Body of pancreas (tissue), 4 donors: ENCODE measurements at regions not wholly inside any gene's neighbourhood (a gene's known extent, or its start where the extent isn't known, plus 50 kb on each side); places are given as distances from the start of the nearest gene placed in this dataset.

Source experiments
- CTCF ChIP-seq, 7 experiments: fragments of 450-650 bp in 4 of 7; fragments of 200-600 bp in 3 of 7; sonication (generic) in 3 of 7; IDR thresholded peaks; one replicate each; pipeline ENCODE4 v1.5.1; 2016 to 2019; ENCODE audit warnings: antibody characterized with exemption in 7 of 7
- POLR2A ChIP-seq, 3 donors: fragments of 450-650 bp; IDR thresholded peaks; one replicate each; pipeline ENCODE4 v1.6.1; 2016; ENCODE audit warnings: antibody characterized with exemption in 3 of 3, mild to moderate bottlenecking in 2 of 3

- TF ChIP-seq CTCF (IDR thresholded peaks at IDR 0.05) (no peak), POLR2A (IDR thresholded peaks at IDR 0.05) (no peak)
Measured at GRCh38 chr4:84089652-84090437, 409.2 kb downstream of the NKX6-1 start.
